HCT116 (cell line): ENCODE measurements at regions not wholly inside any gene's neighbourhood (a gene's known extent, or its start where the extent isn't known, plus 50 kb on each side); places are given as distances from the start of the nearest gene placed in this dataset.

Experiments
- ATAC-seq: fragments of 200-7000 bp; cut with Tn5 transposase; 2 replicates; pipeline ENCODE4 v1.9.1; 2020; ENCODE audit warnings: mild to moderate bottlenecking, moderate library complexity
- BruUV-seq: library from RNA; stranded (reverse); fragments of 400-500 nt; replicated peaks from 2 replicates; lab custom pipeline; 2021; lab: Mats Ljungman, UMichigan
- CTCF ChIA-PET: fragments of 300-600 bp; sonication (Branson Sonifier 250); formaldehyde crosslinking; loops from one replicate; lab custom pipeline; 2021; ENCODE audit warnings: antibody characterized with exemption; lab: Charles Lee
- POLR2A ChIA-PET: fragments of 300-600, 350-600 bp; sonication (Branson Sonifier 250); formaldehyde crosslinking; loops from one replicate; lab custom pipeline; 2021; ENCODE audit warnings: antibody characterized with exemption; lab: Charles Lee
- RAD21 ChIA-PET, 2 experiments: fragments of 300-600 bp; sonication (Branson Sonifier 250); formaldehyde crosslinking; loops; one replicate each; lab custom pipeline; 2023; ENCODE audit warnings: low total read pairs in 2 of 2; ENCODE audit not compliant: uncharacterized antibody in 2 of 2, unreplicated experiment in 2 of 2, low non-redundant PET in 1 of 2; lab: Charles Lee
- DNase-seq: peaks from one replicate; pipeline ENCODE4 v3.0.0-alpha.2; 2010; ENCODE audit warnings: low read depth, low spot score
- H2AFZ ChIP-seq: fragments of 200-600 bp; shearing (Covaris generic), sonication (generic); 2 replicates; pipeline ENCODE4 v1.6.1; 2017; ENCODE audit warnings: low read depth, mixed run types, mixed read lengths, antibody characterized with exemption, low read length; ENCODE audit not compliant: poor library complexity, severe bottlenecking
- H3K27ac ChIP-seq: 2 replicates; pipeline ENCODE4 v1.5.1; 2012; ENCODE audit warnings: low read depth, low read length
- H3K27me3 ChIP-seq: fragments of 200-600 bp; sonication (generic); 2 replicates; pipeline ENCODE4 v1.6.1; 2016; ENCODE audit warnings: mixed run types, low read length, mixed read lengths; ENCODE audit not compliant: insufficient read depth
- H3K36me3 ChIP-seq, 2 experiments: fragments of 200-500 bp in 1 of 2; fragments of 200-600 bp in 1 of 2; sonication (Bioruptor generic) in 1 of 2; sonication (generic) in 1 of 2; 2 replicates each; pipeline versions ENCODE4 v1.5.1 to v1.6.1; 2014 to 2016; ENCODE audit warnings: low read length in 2 of 2, inconsistent platforms in 1 of 2, mixed read lengths in 1 of 2, mixed run types in 1 of 2; ENCODE audit not compliant: insufficient read depth in 2 of 2, control insufficient read depth in 1 of 2
- H3K4me1 ChIP-seq, 2 experiments: fragments of 200-600 bp in 1 of 2; sonication (generic) in 1 of 2; 2 replicates each; pipeline versions ENCODE4 v1.5.1 to v1.6.1; 2012 to 2017; ENCODE audit warnings: low read length in 2 of 2, inconsistent platforms in 1 of 2, mild to moderate bottlenecking in 1 of 2, mixed read lengths in 1 of 2, mixed run types in 1 of 2, moderate library complexity in 1 of 2; ENCODE audit not compliant: insufficient read depth in 2 of 2, control insufficient read depth in 1 of 2
- H3K4me2 ChIP-seq: fragments of 200-600 bp; sonication (generic); 2 replicates; pipeline ENCODE4 v1.6.1; 2017; ENCODE audit warnings: mixed run types, low read length, mixed read lengths
- H3K4me3 ChIP-seq, 2 experiments: fragments of 200-600 bp in 1 of 2; sonication (generic) in 1 of 2; replicated peaks in 1 of 2; 2 replicates each; pipeline ENCODE4 v1.5.1; 2011 to 2016; ENCODE audit warnings: low read length in 2 of 2, control low read depth in 1 of 2, low read depth in 1 of 2, mild to moderate bottlenecking in 1 of 2, mixed read lengths in 1 of 2, mixed run types in 1 of 2
- H3K79me2 ChIP-seq: fragments of 200-600 bp; sonication (generic); 2 replicates; pipeline ENCODE4 v1.6.1; 2017; ENCODE audit warnings: mild to moderate bottlenecking, mixed run types, low read length, moderate library complexity, mixed read lengths; ENCODE audit not compliant: insufficient read depth
- H3K9ac ChIP-seq: fragments of 200-600 bp; sonication (generic); 2 replicates; pipeline ENCODE4 v1.6.1; 2016; ENCODE audit warnings: low read length, mixed read lengths
- H3K9me2 ChIP-seq: fragments of 200-600 bp; sonication (generic), shearing (Covaris generic); 2 replicates; pipeline ENCODE4 v1.6.1; 2017; ENCODE audit warnings: mixed run types, mild to moderate bottlenecking, moderate library complexity; ENCODE audit not compliant: insufficient read depth
- H3K9me3 ChIP-seq, 2 experiments: fragments of 200-500 bp in 1 of 2; fragments of 200-600 bp in 1 of 2; sonication (Bioruptor generic) in 1 of 2; sonication (generic) in 1 of 2; 2 replicates each; pipeline ENCODE4 v1.6.1; 2014 to 2017; ENCODE audit warnings: low read length in 2 of 2, mixed read lengths in 2 of 2, inconsistent platforms in 1 of 2, low read depth in 1 of 2, mild to moderate bottlenecking in 1 of 2, mixed run types in 1 of 2, moderate library complexity in 1 of 2; ENCODE audit not compliant: control insufficient read depth in 1 of 2, insufficient read depth in 1 of 2
- H4K20me1 ChIP-seq: fragments of 200-600 bp; sonication (generic), shearing (Covaris generic); 2 replicates; pipeline ENCODE4 v1.6.1; 2017; ENCODE audit warnings: mixed run types, mild to moderate bottlenecking, moderate library complexity; ENCODE audit not compliant: insufficient read depth
- ATF3 ChIP-seq: IDR thresholded peaks from 2 replicates; pipeline ENCODE4 v1.6.1; 2012
- CBX3 ChIP-seq: IDR thresholded peaks from 2 replicates; pipeline ENCODE4 v1.6.1; 2012; ENCODE audit warnings: low read depth
- CEBPB ChIP-seq: IDR thresholded peaks from 2 replicates; pipeline ENCODE4 v1.6.1; 2012; ENCODE audit warnings: low read depth
- EZH2 ChIP-seq: fragments of 200-600 bp; sonication (generic); IDR thresholded peaks from 2 replicates; pipeline ENCODE4 v1.6.1; 2017; ENCODE audit warnings: antibody characterized with exemption, mixed run types
- EZH2phosphoT487 ChIP-seq: fragments of 200-600 bp; IDR thresholded peaks from 2 replicates; pipeline ENCODE4 v1.6.1; 2018; ENCODE audit warnings: antibody characterized with exemption, borderline replicate concordance
- FOSL1 ChIP-seq: IDR thresholded peaks from 2 replicates; pipeline ENCODE4 v1.6.1; 2012; ENCODE audit warnings: low read depth
- JUND ChIP-seq: IDR thresholded peaks from 2 replicates; pipeline ENCODE4 v1.6.1; 2012
- MAX ChIP-seq: IDR thresholded peaks from 2 replicates; pipeline ENCODE4 v1.6.1; 2012
- POLR2A ChIP-seq: IDR thresholded peaks from 2 replicates; pipeline ENCODE4 v1.7.0; 2011; ENCODE audit warnings: borderline replicate concordance; ENCODE audit not compliant: insufficient read depth, insufficient read length; ENCODE audit errors: extremely low read depth
- RAD21 ChIP-seq: IDR thresholded peaks from 2 replicates; pipeline ENCODE4 v1.6.1; 2012; ENCODE audit warnings: low read depth, mild to moderate bottlenecking
- SIN3A ChIP-seq: IDR thresholded peaks from 2 replicates; pipeline ENCODE4 v1.6.1; 2012; ENCODE audit warnings: low read depth
- SP1 ChIP-seq: IDR thresholded peaks from 2 replicates; pipeline ENCODE4 v1.6.1; 2012; ENCODE audit warnings: low read depth
- SRF ChIP-seq: IDR thresholded peaks from 2 replicates; pipeline ENCODE4 v1.6.1; 2012; ENCODE audit warnings: low read depth
- YY1 ChIP-seq: IDR thresholded peaks from 2 replicates; pipeline ENCODE4 v1.6.1; 2011; ENCODE audit warnings: low read length, low read depth, moderate library complexity, mild to moderate bottlenecking; ENCODE audit not compliant: insufficient replicate concordance; ENCODE audit errors: extremely low read depth
- ZFX ChIP-seq: fragments of 450-650 bp; IDR thresholded peaks from 2 replicates; pipeline ENCODE4 v1.6.1; 2017
- ZNF274 ChIP-seq: fragments of 200-500 bp; sonication (Bioruptor generic); IDR thresholded peaks from 2 replicates; pipeline ENCODE4 v1.6.1; 2014; ENCODE audit warnings: mild to moderate bottlenecking, low read depth, low read length, inconsistent platforms
- intact Hi-C: fragments of 100-400 bp; cut with micrococcal nuclease; formaldehyde crosslinking; loops from 2 replicates; pipeline ENCODE4 v1.10.0; 2022
- TF ChIP-seq, protein P1 (sequence below): IDR thresholded peaks from 2 replicates; pipeline ENCODE4 v1.6.1; 2012; ENCODE audit warnings: low read depth
- TF ChIP-seq, protein P2 (sequence below): IDR thresholded peaks from 2 replicates; pipeline ENCODE4 v1.6.1; 2011; ENCODE audit warnings: mild to moderate bottlenecking, low read length, moderate library complexity; ENCODE audit not compliant: insufficient replicate concordance; ENCODE audit errors: extremely low read depth

DNA sequence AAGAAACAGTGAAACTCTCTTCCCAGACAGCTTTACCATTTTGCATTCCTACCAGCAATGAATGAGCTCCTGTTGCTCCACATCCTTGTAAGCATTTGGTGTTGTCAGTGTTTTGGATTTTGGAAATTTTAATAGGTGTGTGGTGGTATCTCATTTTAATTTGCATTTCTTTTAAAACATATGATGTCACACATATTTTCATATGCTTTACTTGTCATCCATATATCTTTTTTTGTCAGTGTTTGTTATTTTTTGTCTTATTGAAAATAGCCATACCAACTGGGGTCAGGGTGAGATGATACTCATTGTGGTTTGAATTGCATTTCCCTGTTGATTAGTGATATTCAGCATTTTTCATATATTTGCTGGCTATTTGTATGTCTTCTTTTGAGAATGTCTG, 119.5 kb upstream of the FOXA2 start:
- Histone ChIP-seq H3K9ac (no peak overlapping the region), H3K79me2 (no peaks in the 10 kb centered on the region), H3K27ac (no peak overlapping the region), H3K4me3 (no peak overlapping the region), H4K20me1 (no peaks in the 10 kb centered on the region), H2AFZ (no peak overlapping the region), H3K36me3 (no peaks in the 10 kb centered on the region), H3K4me1 (no peaks in the 10 kb centered on the region), H3K4me2 (no peak overlapping the region), H3K27me3 (peaks cover 4% of the 10 kb centered on the region; the same call in 1 of the 2 replicates), H3K9me3 (no peaks in the 10 kb centered on the region), H3K9me2 (0 out of 2 replicates have a peak, but pooled peaks cover 5% of the 10 kb centered on the region)
- intact Hi-C loops = loop anchor here (10.0 kb wide), 1 partner anchor 141 kb away; no protein-coding TSS in a partner anchor
- ChIA-PET POLR2A (no interaction called here), RAD21 (no interaction called here), CTCF (interaction anchor here (1.6 kb wide), 1 partner anchor 12 kb away, joined by 3 read pairs; no protein-coding TSS in a partner anchor)
- ATAC-seq = no peak
- no peak for DNase-seq
- BruUV-seq = no TSS peak
- no peak for TF ChIP-seq SRF
- no peak for TF ChIP-seq MAX
- no peak for TF ChIP-seq SIN3A
- TF ChIP-seq FOSL1 = no peak
- TF ChIP-seq EZH2phosphoT487 = no peak
- TF ChIP-seq POLR2A = no peak
- TF ChIP-seq YY1 = no peak
- no peak for TF ChIP-seq ZNF274
- TF ChIP-seq ZFX = no peak
- TF ChIP-seq CBX3 = no peak
- TF ChIP-seq ATF3 = no peak
- TF ChIP-seq EZH2 = no peak
- TF ChIP-seq, protein P1, sequence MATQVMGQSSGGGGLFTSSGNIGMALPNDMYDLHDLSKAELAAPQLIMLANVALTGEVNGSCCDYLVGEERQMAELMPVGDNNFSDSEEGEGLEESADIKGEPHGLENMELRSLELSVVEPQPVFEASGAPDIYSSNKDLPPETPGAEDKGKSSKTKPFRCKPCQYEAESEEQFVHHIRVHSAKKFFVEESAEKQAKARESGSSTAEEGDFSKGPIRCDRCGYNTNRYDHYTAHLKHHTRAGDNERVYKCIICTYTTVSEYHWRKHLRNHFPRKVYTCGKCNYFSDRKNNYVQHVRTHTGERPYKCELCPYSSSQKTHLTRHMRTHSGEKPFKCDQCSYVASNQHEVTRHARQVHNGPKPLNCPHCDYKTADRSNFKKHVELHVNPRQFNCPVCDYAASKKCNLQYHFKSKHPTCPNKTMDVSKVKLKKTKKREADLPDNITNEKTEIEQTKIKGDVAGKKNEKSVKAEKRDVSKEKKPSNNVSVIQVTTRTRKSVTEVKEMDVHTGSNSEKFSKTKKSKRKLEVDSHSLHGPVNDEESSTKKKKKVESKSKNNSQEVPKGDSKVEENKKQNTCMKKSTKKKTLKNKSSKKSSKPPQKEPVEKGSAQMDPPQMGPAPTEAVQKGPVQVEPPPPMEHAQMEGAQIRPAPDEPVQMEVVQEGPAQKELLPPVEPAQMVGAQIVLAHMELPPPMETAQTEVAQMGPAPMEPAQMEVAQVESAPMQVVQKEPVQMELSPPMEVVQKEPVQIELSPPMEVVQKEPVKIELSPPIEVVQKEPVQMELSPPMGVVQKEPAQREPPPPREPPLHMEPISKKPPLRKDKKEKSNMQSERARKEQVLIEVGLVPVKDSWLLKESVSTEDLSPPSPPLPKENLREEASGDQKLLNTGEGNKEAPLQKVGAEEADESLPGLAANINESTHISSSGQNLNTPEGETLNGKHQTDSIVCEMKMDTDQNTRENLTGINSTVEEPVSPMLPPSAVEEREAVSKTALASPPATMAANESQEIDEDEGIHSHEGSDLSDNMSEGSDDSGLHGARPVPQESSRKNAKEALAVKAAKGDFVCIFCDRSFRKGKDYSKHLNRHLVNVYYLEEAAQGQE = no peak
- TF ChIP-seq RAD21 = no peak
- no peak for TF ChIP-seq CEBPB
- no peak for TF ChIP-seq JUND
- TF ChIP-seq SP1 = no peak
- TF ChIP-seq, protein P2, sequence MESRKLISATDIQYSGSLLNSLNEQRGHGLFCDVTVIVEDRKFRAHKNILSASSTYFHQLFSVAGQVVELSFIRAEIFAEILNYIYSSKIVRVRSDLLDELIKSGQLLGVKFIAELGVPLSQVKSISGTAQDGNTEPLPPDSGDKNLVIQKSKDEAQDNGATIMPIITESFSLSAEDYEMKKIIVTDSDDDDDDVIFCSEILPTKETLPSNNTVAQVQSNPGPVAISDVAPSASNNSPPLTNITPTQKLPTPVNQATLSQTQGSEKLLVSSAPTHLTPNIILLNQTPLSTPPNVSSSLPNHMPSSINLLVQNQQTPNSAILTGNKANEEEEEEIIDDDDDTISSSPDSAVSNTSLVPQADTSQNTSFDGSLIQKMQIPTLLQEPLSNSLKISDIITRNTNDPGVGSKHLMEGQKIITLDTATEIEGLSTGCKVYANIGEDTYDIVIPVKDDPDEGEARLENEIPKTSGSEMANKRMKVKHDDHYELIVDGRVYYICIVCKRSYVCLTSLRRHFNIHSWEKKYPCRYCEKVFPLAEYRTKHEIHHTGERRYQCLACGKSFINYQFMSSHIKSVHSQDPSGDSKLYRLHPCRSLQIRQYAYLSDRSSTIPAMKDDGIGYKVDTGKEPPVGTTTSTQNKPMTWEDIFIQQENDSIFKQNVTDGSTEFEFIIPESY = no peak
